GM21360 (cell line): ENCODE measurements at regions not wholly inside any gene's neighbourhood (a gene's known extent, or its start where the extent isn't known, plus 50 kb on each side); places are given as distances from the start of the nearest gene placed in this dataset.
"Not testable (repeated sequence)": the region's sequence is repeated elsewhere in the genome, so short reads cannot be mapped to it uniquely, and the experiment has no call there.

Experiments used
- ATAC-seq: cut with Tn5 transposase; IDR thresholded peaks from one replicate; pipeline ENCODE4 v1.9.1; 2021; ENCODE audit warnings: mild to moderate bottlenecking, moderate library complexity; ENCODE audit not compliant: unreplicated experiment

- ATAC-seq: no peak
Observed at GRCh38 chr6:125587666-125588632, 161.5 kb upstream of the HEY2 start.

GRCh38 chr6:125591796-125592195 is 157.6 kb upstream of the HEY2 start:
- ATAC-seq: not testable (repeated sequence)

- ATAC-seq: no peak
Observed at GRCh38 chr6:125593746-125594145, 155.7 kb upstream of the HEY2 start.

GRCh38 chr6:125596020-125596419 is 153.4 kb upstream of the HEY2 start:
- no peak for ATAC-seq

- ATAC-seq: peak; percentile 56
Observed at GRCh38 chr6:125597411-125598253, 151.8 kb upstream of the HEY2 start.

- ATAC-seq: no peak
Observed at GRCh38 chr6:125598422-125598821, 151.0 kb upstream of the HEY2 start.

- ATAC-seq: no peak
Observed at GRCh38 chr6:125604257-125604656, 145.2 kb upstream of the HEY2 start.

GRCh38 chr6:125611573-125612344 is 137.7 kb upstream of the HEY2 start:
- no peak for ATAC-seq

GRCh38 chr6:125612345-125612846 is 137.0 kb upstream of the HEY2 start:
- no peak for ATAC-seq

GRCh38 chr6:125618629-125619028 is 130.8 kb upstream of the HEY2 start:
- ATAC-seq: no peak

- no peak for ATAC-seq
Observed at GRCh38 chr6:125623085-125623484, 126.3 kb upstream of the HEY2 start.

- ATAC-seq: no peak
Observed at GRCh38 chr6:125631165-125631564, 118.3 kb upstream of the HEY2 start.

GRCh38 chr6:125636011-125636410 is 113.4 kb upstream of the HEY2 start:
- ATAC-seq: not testable (repeated sequence)

GRCh38 chr6:125636671-125637070 is 112.8 kb upstream of the HEY2 start:
- ATAC-seq: no peak

- peak; percentile 70 for ATAC-seq
Observed at GRCh38 chr6:125637207-125637606, 112.2 kb upstream of the HEY2 start.

GRCh38 chr6:125639466-125640020 is 109.9 kb upstream of the HEY2 start:
- no peak for ATAC-seq

- ATAC-seq: no peak
Observed at GRCh38 chr6:125640441-125641150, 108.8 kb upstream of the HEY2 start.

GRCh38 chr6:125643967-125644661 is 105.3 kb upstream of the HEY2 start:
- ATAC-seq: not testable (repeated sequence)

GRCh38 chr6:125647391-125647790 is 102.0 kb upstream of the HEY2 start:
- no peak for ATAC-seq
